ENCODE measurements at regions not wholly inside any gene's neighbourhood (a gene's known extent, or its start where the extent isn't known, plus 50 kb on each side); places are given as distances from the start of the nearest gene placed in this dataset.

DNA sequence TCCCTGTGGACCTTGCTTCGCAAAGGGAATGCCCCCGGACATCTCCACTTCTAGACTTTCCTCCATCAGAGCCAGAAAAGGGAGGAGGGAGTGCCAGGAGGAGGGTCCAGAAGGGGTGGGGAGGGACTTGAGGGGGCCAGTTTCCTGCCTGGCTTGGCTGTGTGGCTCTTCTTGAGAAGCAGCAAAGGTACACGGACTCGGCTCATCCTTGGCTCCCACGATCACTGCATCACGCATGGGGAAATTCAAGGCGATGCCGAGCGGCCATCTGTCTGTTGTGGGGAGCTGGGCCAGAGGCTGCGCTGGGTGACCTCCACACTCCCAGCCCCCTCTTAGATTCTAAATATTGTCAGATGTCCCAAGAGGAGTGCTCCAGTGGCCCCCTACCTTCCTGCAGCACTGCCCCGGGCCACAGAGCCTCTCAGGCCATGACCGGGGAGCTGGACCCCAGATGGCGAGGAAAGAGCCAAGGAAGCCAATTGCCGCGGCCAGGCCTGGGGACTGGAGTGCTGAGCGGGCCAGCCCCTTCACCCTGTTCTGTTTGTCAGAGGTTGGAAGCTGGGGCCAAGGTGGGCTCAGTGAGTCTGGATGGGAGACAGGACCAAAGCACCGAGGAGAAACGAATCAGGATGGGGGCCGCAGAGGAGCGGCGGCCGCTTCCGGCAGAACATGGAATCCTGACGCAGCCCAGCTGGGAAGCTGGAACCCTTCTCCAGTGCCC is 104.5 kb downstream of the RBFOX3 start:
- no peak for ATAC-seq
- DNase-seq (ENCODE audit: low spot score): no peak

GRCh38 chr17:79505199-79505598 is 105.7 kb downstream of the RBFOX3 start:
- DNase-seq (ENCODE audit: low spot score) (no peak), ATAC-seq (no peak)

DNA sequence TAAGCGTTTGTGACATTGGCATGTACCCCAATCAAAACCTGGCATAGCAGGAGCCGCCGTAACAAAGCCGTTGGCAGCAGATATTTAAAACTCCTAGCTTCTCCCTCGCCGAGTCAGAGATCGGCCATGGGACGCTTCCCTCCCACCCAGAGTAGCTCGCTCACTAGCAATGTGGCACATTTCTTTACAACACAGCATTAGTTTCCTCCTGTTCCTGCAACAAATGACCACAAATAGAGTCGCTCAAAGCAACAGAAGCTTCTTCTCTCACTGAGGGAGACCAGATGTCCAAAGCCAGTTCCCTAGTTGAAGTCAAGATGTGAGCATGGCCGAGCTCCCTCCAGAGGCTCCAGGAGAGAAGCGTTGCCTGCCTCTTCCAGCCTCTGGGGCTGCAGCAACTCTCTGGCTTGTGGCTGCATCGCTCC is 106.7 kb downstream of the RBFOX3 start:
- DNase-seq (ENCODE audit: low spot score): no peak
- no peak for ATAC-seq

DNA sequence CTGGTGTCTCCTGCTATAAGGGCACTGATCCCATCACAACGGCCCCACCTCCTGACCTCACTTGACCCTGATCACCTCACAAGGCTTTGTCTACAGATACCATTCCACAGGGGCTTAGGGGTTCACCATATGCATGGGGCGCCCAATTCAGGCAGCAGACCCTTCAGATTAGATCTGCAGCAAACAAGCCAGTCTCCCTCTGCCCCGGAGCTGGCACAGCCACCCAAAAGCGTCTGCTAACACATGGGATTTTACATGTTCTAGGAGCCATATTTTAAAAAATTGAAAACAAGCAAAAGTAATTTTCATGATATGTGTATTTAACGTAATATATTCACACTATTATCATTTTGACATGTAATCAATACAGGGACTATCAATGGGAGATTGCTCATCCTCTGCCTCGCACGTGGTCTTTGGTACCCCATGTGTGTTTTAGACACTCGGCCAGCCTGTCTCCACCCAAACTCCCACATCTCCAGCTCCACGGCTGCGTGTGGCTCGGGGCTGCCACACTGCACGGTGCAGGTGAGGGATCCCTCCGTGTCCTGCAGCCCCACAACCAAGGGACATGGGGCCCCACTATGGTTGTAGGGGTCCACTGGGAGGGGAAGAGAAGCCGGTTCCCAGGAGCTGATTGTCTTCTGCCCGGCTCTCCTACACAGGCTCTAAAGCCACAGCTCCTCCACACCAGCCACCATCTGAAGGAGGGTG is 107.6 kb downstream of the RBFOX3 start:
- ATAC-seq (no peak), DNase-seq (ENCODE audit: low spot score) (no peak)

- ATAC-seq: no peak
Measured at GRCh38 chr17:79501910-79502309, 108.9 kb downstream of the RBFOX3 start.

DNA sequence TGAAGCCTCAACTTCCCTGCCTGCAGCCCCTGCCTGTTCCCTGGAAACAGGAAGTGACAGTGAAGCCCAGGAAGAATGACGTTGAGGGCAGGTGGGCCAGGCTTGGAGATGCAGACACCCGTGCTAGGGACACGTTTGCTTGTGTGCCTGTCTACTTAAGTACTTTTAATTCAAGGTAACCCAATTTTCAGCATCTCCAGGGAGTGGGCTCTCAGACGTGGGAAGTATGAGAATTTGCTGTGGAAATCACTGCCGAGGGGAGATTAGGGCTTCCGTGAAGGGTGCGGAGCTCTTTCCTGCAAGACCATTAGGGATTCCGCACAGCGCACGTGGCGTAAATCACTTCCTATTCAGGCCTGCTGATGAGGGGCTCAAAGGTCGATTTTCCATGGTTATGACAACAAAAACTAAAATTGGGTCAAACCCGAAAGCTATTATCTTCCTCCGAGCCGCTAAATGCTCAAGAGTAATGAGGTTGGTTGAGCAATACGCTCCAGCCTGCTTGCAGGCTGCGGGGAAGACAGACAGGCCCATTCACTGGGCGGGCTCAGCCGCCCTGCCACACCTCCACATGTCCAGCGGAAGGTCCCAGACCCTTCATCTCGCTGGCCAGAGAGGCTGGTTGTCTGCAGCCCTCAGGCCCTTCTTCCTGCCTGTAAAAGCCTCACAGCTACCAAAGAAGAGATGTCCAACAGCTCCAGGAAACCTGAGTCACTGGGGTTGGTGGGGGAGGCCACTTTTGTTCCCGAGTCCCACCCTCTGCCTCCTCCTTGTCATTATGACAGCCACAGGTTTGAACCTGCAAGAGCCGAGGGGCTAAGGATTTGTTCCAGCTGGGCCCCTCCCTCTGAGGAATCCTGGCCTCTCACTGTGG is 109.9 kb downstream of the RBFOX3 start:
- DNase-seq (ENCODE audit: low spot score): no peak
- no peak for ATAC-seq

More at GRCh38 chr17:79501910-79502309, 108.9 kb downstream of the RBFOX3 start:
- DNase-seq (ENCODE audit: low spot score): no peak

DNA sequence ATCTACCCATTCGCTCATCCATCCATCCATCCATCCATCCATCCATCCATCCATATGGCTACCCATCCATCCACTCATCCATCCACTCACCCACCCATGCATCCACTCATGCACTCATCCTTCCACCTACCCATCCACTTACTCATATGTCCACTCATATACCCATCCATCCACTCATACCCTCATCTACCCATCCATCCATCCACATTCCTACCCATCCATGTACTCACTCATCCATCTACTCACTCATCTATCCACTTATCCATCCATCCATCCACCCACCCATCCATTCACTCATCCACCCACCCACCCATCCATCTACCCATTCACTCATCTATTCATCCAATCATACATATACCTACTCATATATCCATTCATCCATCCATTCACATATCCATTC is 112.0 kb downstream of the RBFOX3 start:
- DNase-seq (ENCODE audit: low spot score) (no peak), ATAC-seq (no peak)

DNA sequence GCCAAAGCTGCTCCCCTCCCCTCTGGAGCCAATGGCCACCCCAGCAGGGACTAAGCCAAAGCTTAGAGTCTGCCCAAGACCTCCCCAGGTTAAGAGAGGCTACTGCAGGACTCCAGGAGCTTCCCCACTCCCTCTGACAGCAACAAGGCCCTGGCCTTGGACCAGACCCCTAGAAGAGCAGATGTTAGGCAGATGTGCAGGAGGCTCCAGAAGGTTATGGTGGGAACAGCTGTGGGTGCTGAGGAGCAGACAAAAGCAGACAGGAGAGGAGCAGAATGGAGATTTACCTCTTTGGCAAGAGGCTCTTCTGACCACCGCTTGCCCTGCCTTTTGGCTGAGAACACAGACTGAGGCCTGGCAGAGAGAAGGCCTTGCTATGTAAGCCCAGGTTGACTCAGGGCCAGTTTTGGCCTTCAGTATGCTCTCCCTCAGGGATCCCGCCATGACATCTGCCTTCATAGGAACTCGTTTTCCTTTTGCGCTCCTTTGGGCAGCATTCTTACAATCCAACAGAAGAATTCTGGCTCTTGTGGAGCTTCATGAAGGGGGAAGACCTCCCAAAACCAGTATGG is 113.0 kb downstream of the RBFOX3 start:
- ATAC-seq (no peak), DNase-seq (ENCODE audit: low spot score) (no peak)

GRCh38 chr17:79496422-79497005 is 114.3 kb downstream of the RBFOX3 start:
- ATAC-seq: no peak

GRCh38 chr17:79495665-79496064 is 115.2 kb downstream of the RBFOX3 start:
- ATAC-seq (no peak), DNase-seq (ENCODE audit: low spot score) (no peak)

More at GRCh38 chr17:79496422-79497005, 114.3 kb downstream of the RBFOX3 start:
- DNase-seq (ENCODE audit: low spot score): no peak

DNA sequence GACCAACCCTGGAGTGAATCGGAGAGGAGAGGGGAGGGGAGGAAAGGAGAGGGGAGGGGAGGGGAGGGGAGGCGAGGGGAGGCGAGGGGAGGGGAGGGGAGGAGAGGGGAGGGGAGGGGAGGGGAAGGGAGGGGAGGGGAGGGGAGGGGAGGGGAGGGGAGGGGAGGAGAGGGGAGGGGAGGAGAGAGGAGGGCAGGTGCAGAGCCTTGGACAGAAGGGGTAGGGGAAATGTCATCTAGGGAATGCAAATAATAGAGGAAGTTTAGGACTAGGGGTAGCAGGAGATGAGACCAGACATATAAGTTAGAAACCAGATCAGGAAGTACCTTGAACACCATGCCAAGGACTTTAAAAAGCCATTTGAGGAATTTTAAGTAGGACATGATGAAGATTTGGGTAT is 119.8 kb downstream of the RBFOX3 start:
- ATAC-seq: no peak
- no peak for DNase-seq (ENCODE audit: low spot score)

DNA sequence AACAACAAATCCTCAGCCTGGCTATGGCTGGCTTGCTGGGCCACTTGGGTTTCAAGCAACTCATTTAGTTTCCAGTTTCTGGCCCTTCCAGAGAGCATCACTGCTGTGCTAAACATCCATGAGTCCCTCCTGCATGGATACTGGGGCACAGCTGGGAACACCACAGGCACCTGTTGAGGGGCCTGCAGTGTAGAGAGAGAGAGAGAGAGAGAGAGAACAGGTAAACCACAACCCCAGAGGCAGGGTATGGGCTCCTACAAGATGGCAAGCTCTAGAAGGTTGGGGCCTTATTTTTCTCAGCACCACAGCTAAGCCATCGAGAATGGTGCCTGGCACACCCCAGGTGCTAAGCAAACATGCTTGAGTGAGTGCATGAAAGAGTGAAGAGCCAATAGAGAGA is 120.3 kb downstream of the RBFOX3 start:
- DNase-seq (ENCODE audit: low spot score) (no peak), ATAC-seq (no peak)

DNA sequence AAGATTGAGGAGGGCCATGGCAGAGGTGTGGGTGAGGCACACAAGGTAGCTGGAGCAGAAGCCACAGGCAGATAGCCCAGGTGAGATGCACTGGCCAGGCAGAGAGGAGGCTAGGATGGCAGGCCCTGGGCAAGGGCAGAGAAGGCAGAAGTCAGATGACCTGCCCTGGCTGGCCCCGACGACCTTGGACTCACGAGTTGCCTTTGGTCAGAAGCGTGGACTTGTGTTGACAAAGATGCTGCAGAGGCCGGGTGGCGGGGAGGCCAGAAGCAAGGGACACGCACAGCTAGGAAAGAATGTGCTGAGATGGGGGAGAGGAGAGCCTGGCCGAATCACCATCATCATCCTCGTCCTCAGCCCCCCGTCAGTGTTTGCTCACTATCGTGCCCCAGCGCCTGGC is 123.7 kb downstream of the RBFOX3 start:
- ATAC-seq: no peak
- no peak for DNase-seq (ENCODE audit: low spot score)

DNA sequence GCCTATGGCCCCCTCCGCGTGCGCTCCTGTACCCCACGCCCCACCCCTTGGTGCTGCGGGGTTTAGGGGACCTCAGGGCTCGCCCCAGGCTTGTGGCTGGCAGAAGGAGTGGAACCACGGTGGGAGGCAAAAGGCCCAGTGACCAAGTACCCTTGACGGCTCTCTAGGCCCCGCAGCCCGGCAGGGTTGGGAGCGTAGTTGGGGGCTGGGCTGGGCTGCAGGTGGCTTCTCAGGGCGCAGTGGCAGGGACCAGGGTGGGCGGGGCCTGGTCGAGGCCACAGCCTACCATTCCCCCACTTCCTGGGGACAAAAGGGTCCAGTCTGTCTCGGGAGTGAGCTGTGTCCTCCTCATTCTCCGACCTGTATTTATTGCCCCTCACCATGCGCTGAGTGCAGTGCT is 124.9 kb downstream of the RBFOX3 start:
- ATAC-seq (no peak), DNase-seq (ENCODE audit: low spot score) (no peak)

GRCh38 chr17:79485419-79485985 is 125.3 kb downstream of the RBFOX3 start:
- ATAC-seq: no peak
- no peak for DNase-seq (ENCODE audit: low spot score)

- DNase-seq (ENCODE audit: low spot score): no peak
- no peak for ATAC-seq
Measured at GRCh38 chr17:79484600-79485418, 126.0 kb downstream of the RBFOX3 start.

- ATAC-seq: no peak
- no peak for DNase-seq (ENCODE audit: low spot score)
Measured at GRCh38 chr17:79483842-79484241, 127.0 kb downstream of the RBFOX3 start.

- ATAC-seq (no peak), DNase-seq (ENCODE audit: low spot score) (no peak)
Measured at GRCh38 chr17:79482727-79483521, 127.9 kb downstream of the RBFOX3 start.

DNA sequence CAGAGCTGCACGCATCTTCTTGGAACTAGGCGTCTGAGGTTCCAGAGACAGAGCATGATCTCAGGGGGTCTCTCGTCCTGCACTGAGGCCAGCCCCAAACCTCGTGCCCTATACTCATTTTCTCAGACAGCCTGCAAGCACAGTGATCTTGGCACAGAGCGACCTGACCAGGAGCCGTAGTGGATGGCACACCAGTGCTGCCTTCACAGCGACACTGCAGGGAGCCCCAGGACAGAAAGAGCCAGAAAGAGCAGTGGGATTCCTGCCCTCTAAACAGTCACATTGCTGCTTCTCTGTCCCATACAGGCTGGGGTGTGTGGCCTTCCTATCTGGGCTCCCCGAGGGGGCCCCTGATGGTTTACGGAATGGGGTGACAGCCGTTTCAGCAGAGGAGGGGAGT is 131.0 kb downstream of the RBFOX3 start:
- ATAC-seq: no peak
- no peak for DNase-seq (ENCODE audit: low spot score)

All from left lobe of liver (tissue), 2 donors.